Right lobe of liver (tissue), 4 donors: ENCODE measurements at regions not wholly inside any gene's neighbourhood (a gene's known extent, or its start where the extent isn't known, plus 50 kb on each side); places are given as distances from the start of the nearest gene placed in this dataset.

Source experiments
- POLR2A ChIP-seq: fragments of 450-650 bp; IDR thresholded peaks from one replicate; pipeline ENCODE4 v1.6.1; 2017; ENCODE audit warnings: antibody characterized with exemption, mild to moderate bottlenecking
- TF ChIP-seq, protein P1 (sequence below), 4 donors: fragments of 200-600 bp in 3 of 4; fragments of 450-650 bp in 1 of 4; IDR thresholded peaks; one replicate each; pipeline versions ENCODE4 v1.5.1 to v1.8.0; 2016 to 2022; ENCODE audit warnings: antibody characterized with exemption in 4 of 4, mild to moderate bottlenecking in 2 of 4
- donor health status: DM: no; HTN: no; CAD: no.
- donor health status: DM: no; HTN: no; CAD: no.
- donor health status: DM: no; HTN: yes; CAD: no.

DNA sequence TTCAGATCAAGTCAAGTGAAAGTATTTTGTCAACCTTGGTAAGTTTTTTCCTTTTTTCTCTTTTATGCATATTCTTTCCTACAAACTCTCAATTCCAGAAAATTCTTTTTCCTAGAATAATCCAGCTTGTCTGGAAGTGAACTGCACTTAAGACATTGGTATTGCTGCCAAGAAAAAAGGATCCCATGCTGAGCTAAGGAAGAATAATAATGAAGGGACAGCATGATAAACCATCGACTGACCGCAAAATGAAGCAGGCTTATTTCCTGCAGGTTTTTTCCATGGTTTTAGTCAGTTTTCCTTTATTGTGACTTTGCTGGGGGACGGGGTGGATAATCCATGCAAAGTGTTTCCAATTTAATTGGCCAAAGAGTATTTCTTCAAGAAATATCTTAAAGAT lies 857.6 kb upstream of the SLC35B3 start:
- TF ChIP-seq, protein P1, sequence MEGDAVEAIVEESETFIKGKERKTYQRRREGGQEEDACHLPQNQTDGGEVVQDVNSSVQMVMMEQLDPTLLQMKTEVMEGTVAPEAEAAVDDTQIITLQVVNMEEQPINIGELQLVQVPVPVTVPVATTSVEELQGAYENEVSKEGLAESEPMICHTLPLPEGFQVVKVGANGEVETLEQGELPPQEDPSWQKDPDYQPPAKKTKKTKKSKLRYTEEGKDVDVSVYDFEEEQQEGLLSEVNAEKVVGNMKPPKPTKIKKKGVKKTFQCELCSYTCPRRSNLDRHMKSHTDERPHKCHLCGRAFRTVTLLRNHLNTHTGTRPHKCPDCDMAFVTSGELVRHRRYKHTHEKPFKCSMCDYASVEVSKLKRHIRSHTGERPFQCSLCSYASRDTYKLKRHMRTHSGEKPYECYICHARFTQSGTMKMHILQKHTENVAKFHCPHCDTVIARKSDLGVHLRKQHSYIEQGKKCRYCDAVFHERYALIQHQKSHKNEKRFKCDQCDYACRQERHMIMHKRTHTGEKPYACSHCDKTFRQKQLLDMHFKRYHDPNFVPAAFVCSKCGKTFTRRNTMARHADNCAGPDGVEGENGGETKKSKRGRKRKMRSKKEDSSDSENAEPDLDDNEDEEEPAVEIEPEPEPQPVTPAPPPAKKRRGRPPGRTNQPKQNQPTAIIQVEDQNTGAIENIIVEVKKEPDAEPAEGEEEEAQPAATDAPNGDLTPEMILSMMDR (IDR thresholded peaks at IDR 0.05), result no peak
- TF ChIP-seq POLR2A, result no peak
